CD14-positive monocyte (primary cell): ENCODE measurements at regions not wholly inside any gene's neighbourhood (a gene's known extent, or its start where the extent isn't known, plus 50 kb on each side); places are given as distances from the start of the nearest gene placed in this dataset.

ENCODE experiments used
- DNase-seq, 3 donors: peaks; one replicate each; pipeline ENCODE4 v3.0.0-alpha.2; 2011 to 2022
- H2AFZ ChIP-seq: 2 replicates; pipeline ENCODE4 v1.6.0; 2012; ENCODE audit warnings: mild to moderate bottlenecking, low read depth, low read length, inconsistent platforms; ENCODE audit not compliant: insufficient read depth, poor library complexity, severe bottlenecking
- H3K27ac ChIP-seq, 2 donors: 1 replicate in 1 of 2; 2 replicates in 1 of 2; pipeline ENCODE4 v1.5.1; 2012 to 2013; ENCODE audit warnings: low read length in 2 of 2, control low read depth in 1 of 2, inconsistent platforms in 1 of 2, low read depth in 1 of 2, mild to moderate bottlenecking in 1 of 2
- H3K27me3 ChIP-seq, 2 donors: one replicate each; pipeline versions ENCODE4 v1.6.0 to v1.6.1; 2011 to 2013; ENCODE audit warnings: low read length in 2 of 2; ENCODE audit not compliant: control insufficient read depth in 2 of 2, insufficient read depth in 2 of 2
- H3K36me3 ChIP-seq, 2 donors: replicated peaks in 1 of 2; 1 replicate in 1 of 2; 2 replicates in 1 of 2; pipeline versions ENCODE4 v1.5.1 to v1.6.1; 2012 to 2013; ENCODE audit warnings: low read length in 2 of 2, control low read depth in 1 of 2, inconsistent platforms in 1 of 2, mild to moderate bottlenecking in 1 of 2; ENCODE audit not compliant: insufficient read depth in 2 of 2, control insufficient read depth in 1 of 2
- H3K4me1 ChIP-seq, 2 donors: 1 replicate in 1 of 2; 2 replicates in 1 of 2; pipeline versions ENCODE4 v1.5.1 to v1.6.1; 2012 to 2013; ENCODE audit warnings: low read length in 2 of 2, control low read depth in 1 of 2, inconsistent platforms in 1 of 2, mild to moderate bottlenecking in 1 of 2, moderate library complexity in 1 of 2; ENCODE audit not compliant: insufficient read depth in 2 of 2, control insufficient read depth in 1 of 2
- H3K4me2 ChIP-seq: replicated peaks from 2 replicates; pipeline ENCODE3; 2012; ENCODE audit warnings: low read length, moderate library complexity, mild to moderate bottlenecking; ENCODE audit not compliant: poor library complexity, severe bottlenecking; ENCODE audit errors: extremely low read depth
- H3K4me3 ChIP-seq, 3 experiments: fragments of 200-600 bp in 1 of 3; sonication (generic) in 1 of 3; replicated peaks in 1 of 3; 1 replicate in 2 of 3; 2 replicates in 1 of 3; pipeline ENCODE4 v1.5.1; 2011 to 2013; ENCODE audit warnings: low read length in 3 of 3, mild to moderate bottlenecking in 3 of 3, control low read depth in 2 of 3, low read depth in 2 of 3, inconsistent platforms in 1 of 3, moderate library complexity in 1 of 3
- H3K79me2 ChIP-seq: 2 replicates; pipeline ENCODE4 v1.6.0; 2012; ENCODE audit warnings: mild to moderate bottlenecking, control low read depth, inconsistent platforms, low read length, moderate library complexity; ENCODE audit not compliant: insufficient read depth
- H3K9ac ChIP-seq: 2 replicates; pipeline ENCODE4 v1.6.0; 2017; ENCODE audit warnings: low read length, mild to moderate bottlenecking; ENCODE audit not compliant: insufficient read depth, poor library complexity, severe bottlenecking
- H3K9me3 ChIP-seq, 2 donors: replicated peaks in 1 of 2; 1 replicate in 1 of 2; 2 replicates in 1 of 2; pipeline versions ENCODE4 v1.5.1 to v1.6.1; 2012 to 2013; ENCODE audit warnings: low read length in 2 of 2, control low read depth in 1 of 2; ENCODE audit not compliant: control insufficient read depth in 1 of 2, insufficient read depth in 1 of 2
- H4K20me1 ChIP-seq: 2 replicates; pipeline ENCODE4 v1.6.0; 2012; ENCODE audit warnings: mild to moderate bottlenecking, low read length, control low read depth, moderate library complexity; ENCODE audit not compliant: insufficient read depth
- H3K27ac Mint-ChIP-seq, 7 donors: one replicate each; pipeline ENCODE4 v1.8.0; 2020; ENCODE audit warnings: mild to moderate bottlenecking in 7 of 7, mixed read lengths in 7 of 7, moderate library complexity in 6 of 7, inconsistent platforms in 2 of 7
- H3K27me3 Mint-ChIP-seq, 3 donors: one replicate each; pipeline ENCODE4 v1.8.0; 2021 to 2022; ENCODE audit warnings: low read depth in 3 of 3, mild to moderate bottlenecking in 3 of 3, mixed read lengths in 3 of 3, moderate library complexity in 3 of 3, inconsistent platforms in 1 of 3
- H3K36me3 Mint-ChIP-seq, 2 donors: one replicate each; pipeline ENCODE4 v1.8.0; 2020; ENCODE audit warnings: mixed read lengths in 2 of 2, inconsistent platforms in 1 of 2, mild to moderate bottlenecking in 1 of 2
- H3K4me1 Mint-ChIP-seq: one replicate; pipeline ENCODE4 v1.8.0; 2020; ENCODE audit warnings: mild to moderate bottlenecking, mixed read lengths
- H3K4me3 Mint-ChIP-seq, 2 donors: one replicate each; pipeline ENCODE4 v1.8.0; 2020; ENCODE audit warnings: mild to moderate bottlenecking in 2 of 2, mixed read lengths in 2 of 2, moderate library complexity in 1 of 2
- H3K9me3 Mint-ChIP-seq, 7 donors: one replicate each; pipeline ENCODE4 v1.8.0; 2020 to 2022; ENCODE audit warnings: mixed read lengths in 7 of 7, mild to moderate bottlenecking in 6 of 7, moderate library complexity in 6 of 7, inconsistent platforms in 2 of 7
- WGBS: methylation state at CpG from one replicate; pipeline ENCODE4 v1.1.5; 2013; ENCODE audit warnings: missing lambda C conversion rate; ENCODE audit not compliant: insufficient coverage; 5-methylcytosine and 5-hydroxymethylcytosine counted together
- intact Hi-C, 2 donors: fragments of 100-400 bp; cut with micrococcal nuclease; formaldehyde crosslinking; loops; one replicate each; pipeline versions ENCODE4 v1.15.0 to v1.15.1; 2023
- TF ChIP-seq, protein P1 (sequence below): fragments of 200-600 bp; IDR thresholded peaks from one replicate; pipeline ENCODE4 v1.8.0; 2022; ENCODE audit warnings: antibody characterized with exemption, mild to moderate bottlenecking

DNA sequence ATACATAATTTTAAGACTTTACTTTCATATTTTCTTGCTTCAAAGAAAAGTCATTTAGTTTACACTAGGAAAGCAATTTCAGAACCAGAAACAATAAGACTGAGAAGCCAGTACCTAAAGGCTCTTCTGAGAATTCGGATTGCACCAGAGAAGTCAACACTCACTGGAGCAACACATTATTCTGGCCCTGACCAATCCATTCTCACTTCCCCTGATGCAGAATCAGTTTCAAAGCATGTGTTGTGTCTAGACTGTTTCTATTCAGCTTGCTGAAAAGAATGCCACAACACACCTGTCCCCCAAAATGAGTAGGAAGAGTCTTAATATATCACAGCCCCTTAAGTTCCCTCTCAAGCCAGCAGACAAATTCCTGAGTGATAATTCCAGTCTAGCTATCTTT is 1074.3 kb upstream of the TENM4 start:
- Mint-ChIP-seq H3K27ac (no peak overlapping the region), H3K36me3 (no peaks in the 10 kb centered on the region), H3K27me3 (no peaks in the 10 kb centered on the region), H3K4me3 (no peak overlapping the region), H3K4me1 (no peaks in the 10 kb centered on the region), H3K9me3 (peaks cover 0 to 8% (median 3%) of the 10 kb centered on the region in 7 donors)
- Histone ChIP-seq H3K4me3 (no peak overlapping the region), H3K27ac (no peak overlapping the region), H3K27me3 (no peaks in the 10 kb centered on the region), H3K4me2 (no peak overlapping the region), H3K79me2 (no peaks in the 10 kb centered on the region), H3K9me3 (peaks cover 0 to 7% of the 10 kb centered on the region in 2 donors), H3K4me1 (no peaks in the 10 kb centered on the region), H4K20me1 (no peaks in the 10 kb centered on the region), H2AFZ (no peak overlapping the region), H3K9ac (no peak overlapping the region), H3K36me3 (no peaks in the 10 kb centered on the region)
- DNase-seq: no peak
- intact Hi-C loops: no loop called here
- TF ChIP-seq, protein P1, sequence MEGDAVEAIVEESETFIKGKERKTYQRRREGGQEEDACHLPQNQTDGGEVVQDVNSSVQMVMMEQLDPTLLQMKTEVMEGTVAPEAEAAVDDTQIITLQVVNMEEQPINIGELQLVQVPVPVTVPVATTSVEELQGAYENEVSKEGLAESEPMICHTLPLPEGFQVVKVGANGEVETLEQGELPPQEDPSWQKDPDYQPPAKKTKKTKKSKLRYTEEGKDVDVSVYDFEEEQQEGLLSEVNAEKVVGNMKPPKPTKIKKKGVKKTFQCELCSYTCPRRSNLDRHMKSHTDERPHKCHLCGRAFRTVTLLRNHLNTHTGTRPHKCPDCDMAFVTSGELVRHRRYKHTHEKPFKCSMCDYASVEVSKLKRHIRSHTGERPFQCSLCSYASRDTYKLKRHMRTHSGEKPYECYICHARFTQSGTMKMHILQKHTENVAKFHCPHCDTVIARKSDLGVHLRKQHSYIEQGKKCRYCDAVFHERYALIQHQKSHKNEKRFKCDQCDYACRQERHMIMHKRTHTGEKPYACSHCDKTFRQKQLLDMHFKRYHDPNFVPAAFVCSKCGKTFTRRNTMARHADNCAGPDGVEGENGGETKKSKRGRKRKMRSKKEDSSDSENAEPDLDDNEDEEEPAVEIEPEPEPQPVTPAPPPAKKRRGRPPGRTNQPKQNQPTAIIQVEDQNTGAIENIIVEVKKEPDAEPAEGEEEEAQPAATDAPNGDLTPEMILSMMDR: no peak
- WGBS: no CpG with 5 or more reads among the region's 1 CpG

DNA sequence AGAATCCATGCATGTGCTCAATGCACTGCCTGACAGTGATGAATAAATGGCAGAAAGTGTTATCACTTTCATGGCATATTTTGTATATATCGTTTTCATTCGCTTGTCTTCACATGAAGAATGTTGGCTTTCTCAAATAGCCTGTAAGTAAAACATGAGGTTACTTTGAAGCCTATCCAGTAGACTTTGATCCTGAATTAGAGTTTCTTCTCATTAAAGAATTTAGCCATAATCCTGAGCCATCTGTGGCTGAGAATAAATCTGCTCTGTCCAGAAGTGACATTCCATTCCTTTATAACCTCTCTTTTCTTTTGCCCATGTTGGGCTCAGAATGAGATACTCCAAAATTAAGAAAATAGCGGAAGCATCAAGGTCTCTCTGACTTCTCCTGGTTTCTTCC is 1071.7 kb upstream of the TENM4 start:
- H3K27me3 Mint-ChIP-seq: no peaks in the 10 kb centered on the region
- intact Hi-C loops: no loop called here
- H4K20me1 ChIP-seq: no peaks in the 10 kb centered on the region
- TF ChIP-seq, protein P1: no peak
- H3K4me2 ChIP-seq: no peak overlapping the region
- no peaks in the 10 kb centered on the region for H3K79me2 ChIP-seq
- no peaks in the 10 kb centered on the region for H3K27me3 ChIP-seq
- no peak overlapping the region for H3K9ac ChIP-seq
- no peak overlapping the region for H3K27ac ChIP-seq
- no peak overlapping the region for H3K27ac Mint-ChIP-seq
- H3K4me1 Mint-ChIP-seq: no peaks in the 10 kb centered on the region
- DNase-seq: no peak
- no peak overlapping the region for H3K4me3 Mint-ChIP-seq
- H2AFZ ChIP-seq: no peak overlapping the region
- H3K9me3 Mint-ChIP-seq: peaks cover 2 to 11% (median 7%) of the 10 kb centered on the region in 7 donors
- no peaks in the 10 kb centered on the region for H3K4me1 ChIP-seq
- WGBS: no CpG with 5 or more reads among the region's 3 CpGs
- peaks cover 0 to 2% of the 10 kb centered on the region in 2 donors for H3K9me3 ChIP-seq
- H3K36me3 ChIP-seq: no peaks in the 10 kb centered on the region
- H3K36me3 Mint-ChIP-seq: no peaks in the 10 kb centered on the region
- H3K4me3 ChIP-seq: no peak overlapping the region
